GM21447 (cell line): ENCODE measurements at regions not wholly inside any gene's neighbourhood (a gene's known extent, or its start where the extent isn't known, plus 50 kb on each side); places are given as distances from the start of the nearest gene placed in this dataset.

Experiments
- ATAC-seq: cut with Tn5 transposase; IDR thresholded peaks from one replicate; pipeline ENCODE4 v1.9.1; 2021; ENCODE audit not compliant: unreplicated experiment

GRCh38 chr3:124563376-124563775, 166.9 kb upstream of the UMPS start:
- no peak for ATAC-seq

- ATAC-seq = peak; percentile 58
Measured at GRCh38 chr3:124565013-124565412, 165.2 kb upstream of the UMPS start.

GRCh38 chr3:124565551-124565950, 164.7 kb upstream of the UMPS start:
- no peak for ATAC-seq

GRCh38 chr3:124566701-124567100, 163.6 kb upstream of the UMPS start:
- no peak for ATAC-seq

- no peak for ATAC-seq
Measured at GRCh38 chr3:124567179-124567578, 163.1 kb upstream of the UMPS start.

- ATAC-seq = no peak
Measured at GRCh38 chr3:124569761-124570160, 160.5 kb upstream of the UMPS start.

GRCh38 chr3:124570232-124570631, 160.0 kb upstream of the UMPS start:
- ATAC-seq = no peak

- ATAC-seq = no peak
Measured at GRCh38 chr3:124572851-124573405, 157.3 kb upstream of the UMPS start.

GRCh38 chr3:124574012-124574411, 156.2 kb upstream of the UMPS start:
- no peak for ATAC-seq

GRCh38 chr3:124576565-124577493, 153.4 kb upstream of the UMPS start:
- no peak for ATAC-seq

GRCh38 chr3:124577494-124578167, 152.6 kb upstream of the UMPS start:
- no peak for ATAC-seq

GRCh38 chr3:124579641-124580040, 150.6 kb upstream of the UMPS start:
- ATAC-seq = no peak

- no peak for ATAC-seq
Measured at GRCh38 chr3:124582196-124582595, 148.1 kb upstream of the UMPS start.

GRCh38 chr3:124582621-124583395, 147.4 kb upstream of the UMPS start:
- ATAC-seq = no peak

- ATAC-seq = no peak
Measured at GRCh38 chr3:124584245-124584551, 146.1 kb upstream of the UMPS start.

- no peak for ATAC-seq
Measured at GRCh38 chr3:124584552-124585391, 145.5 kb upstream of the UMPS start.

GRCh38 chr3:124586126-124587052, 143.9 kb upstream of the UMPS start:
- ATAC-seq = no peak

- ATAC-seq = no peak
Measured at GRCh38 chr3:124587053-124587408, 143.2 kb upstream of the UMPS start.

GRCh38 chr3:124588036-124588435, 142.2 kb upstream of the UMPS start:
- no peak for ATAC-seq
